ENCODE measurements at regions not wholly inside any gene's neighbourhood (a gene's known extent, or its start where the extent isn't known, plus 50 kb on each side); places are given as distances from the start of the nearest gene placed in this dataset.
A peak's percentile ranks its signal among the peaks of the same experiment; 100 is the strongest.

DNA sequence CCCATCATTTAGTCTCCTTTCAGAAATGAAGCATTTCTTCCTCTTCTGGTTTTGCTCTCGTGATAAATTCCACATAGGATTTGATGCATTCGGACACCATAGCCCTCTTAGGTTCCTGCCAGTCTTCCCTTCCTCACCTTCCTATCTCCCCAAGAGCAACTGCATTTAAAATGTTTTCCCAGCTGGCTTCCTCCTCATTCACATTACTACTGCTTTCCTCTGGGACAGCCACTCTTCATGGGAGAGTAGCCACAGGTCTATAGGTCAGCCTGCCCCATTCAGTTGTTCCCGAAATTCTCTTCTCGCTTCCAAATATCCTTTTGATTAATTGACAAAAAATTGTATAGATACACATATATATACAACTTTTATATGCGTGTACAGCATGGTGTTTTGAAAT lies 214.2 kb upstream of the PDE10A start:
- no peak for TF ChIP-seq NFE2L2 (IDR thresholded peaks at IDR 0.05; ENCODE audit: low read depth, low read length)
- TF ChIP-seq, protein P1, sequence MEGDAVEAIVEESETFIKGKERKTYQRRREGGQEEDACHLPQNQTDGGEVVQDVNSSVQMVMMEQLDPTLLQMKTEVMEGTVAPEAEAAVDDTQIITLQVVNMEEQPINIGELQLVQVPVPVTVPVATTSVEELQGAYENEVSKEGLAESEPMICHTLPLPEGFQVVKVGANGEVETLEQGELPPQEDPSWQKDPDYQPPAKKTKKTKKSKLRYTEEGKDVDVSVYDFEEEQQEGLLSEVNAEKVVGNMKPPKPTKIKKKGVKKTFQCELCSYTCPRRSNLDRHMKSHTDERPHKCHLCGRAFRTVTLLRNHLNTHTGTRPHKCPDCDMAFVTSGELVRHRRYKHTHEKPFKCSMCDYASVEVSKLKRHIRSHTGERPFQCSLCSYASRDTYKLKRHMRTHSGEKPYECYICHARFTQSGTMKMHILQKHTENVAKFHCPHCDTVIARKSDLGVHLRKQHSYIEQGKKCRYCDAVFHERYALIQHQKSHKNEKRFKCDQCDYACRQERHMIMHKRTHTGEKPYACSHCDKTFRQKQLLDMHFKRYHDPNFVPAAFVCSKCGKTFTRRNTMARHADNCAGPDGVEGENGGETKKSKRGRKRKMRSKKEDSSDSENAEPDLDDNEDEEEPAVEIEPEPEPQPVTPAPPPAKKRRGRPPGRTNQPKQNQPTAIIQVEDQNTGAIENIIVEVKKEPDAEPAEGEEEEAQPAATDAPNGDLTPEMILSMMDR (conservative IDR thresholded peaks at IDR 0.05; ENCODE audit: low read depth, low read length) = no peak
- no peak for TF ChIP-seq MXI1 (IDR thresholded peaks at IDR 0.05; ENCODE audit: borderline replicate concordance, low read depth, low read length)
- TF ChIP-seq MAZ (IDR thresholded peaks at IDR 0.05; ENCODE audit: borderline replicate concordance, low read depth, low read length) = no peak
- no peak for TF ChIP-seq POLR2A (IDR thresholded peaks at IDR 0.05; ENCODE audit: low read depth, low read length)
- no peak for TF ChIP-seq CEBPB (IDR thresholded peaks at IDR 0.05; ENCODE audit: low read depth, low read length)
- TF ChIP-seq MAFK (IDR thresholded peaks at IDR 0.05; ENCODE audit: low read depth, low read length) = no peak
- TF ChIP-seq RCOR1 (IDR thresholded peaks at IDR 0.05; ENCODE audit: insufficient replicate concordance, low read length) = no peak
- no peak for TF ChIP-seq RAD21 (IDR thresholded peaks at IDR 0.05; ENCODE audit: low read length)
- TF ChIP-seq, protein P2, sequence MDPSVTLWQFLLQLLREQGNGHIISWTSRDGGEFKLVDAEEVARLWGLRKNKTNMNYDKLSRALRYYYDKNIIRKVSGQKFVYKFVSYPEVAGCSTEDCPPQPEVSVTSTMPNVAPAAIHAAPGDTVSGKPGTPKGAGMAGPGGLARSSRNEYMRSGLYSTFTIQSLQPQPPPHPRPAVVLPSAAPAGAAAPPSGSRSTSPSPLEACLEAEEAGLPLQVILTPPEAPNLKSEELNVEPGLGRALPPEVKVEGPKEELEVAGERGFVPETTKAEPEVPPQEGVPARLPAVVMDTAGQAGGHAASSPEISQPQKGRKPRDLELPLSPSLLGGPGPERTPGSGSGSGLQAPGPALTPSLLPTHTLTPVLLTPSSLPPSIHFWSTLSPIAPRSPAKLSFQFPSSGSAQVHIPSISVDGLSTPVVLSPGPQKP (IDR thresholded peaks at IDR 0.05; ENCODE audit: borderline replicate concordance, low read depth, low read length) = no peak
- no peak for TF ChIP-seq RFX5 (IDR thresholded peaks at IDR 0.05; ENCODE audit: low read depth, low read length)
- TF ChIP-seq BHLHE40 (IDR thresholded peaks at IDR 0.05; ENCODE audit: low read depth, low read length) = no peak
- ATAC-seq (ENCODE audit: low read depth) (no peak), DNase-seq (no peak)
- peak overlapping the region; percentile 25; the same call in 1 of the 2 replicates for H3K9ac ChIP-seq (ENCODE audit: low read depth, low read length)
- dilution Hi-C loops (cut with HindIII; ENCODE audit: low sequenced_read_pairs, unreplicated experiment) (loop anchor here (25.0 kb wide), 1 partner anchor 210 kb away; no protein-coding TSS in a partner anchor), intact Hi-C loops (cut with micrococcal nuclease) (no loop called here), in situ Hi-C loops (cut with MboI; ENCODE audit: low sequenced_read_pairs) (no loop called here)
- H3K36me3 ChIP-seq (ENCODE audit: control insufficient read depth, insufficient read depth, low read length) = peaks cover 3% of the 10 kb centered on the region
- no peak overlapping the region for H2AK5ac ChIP-seq (ENCODE audit: low read depth, low read length)
- H3K9me1 ChIP-seq (ENCODE audit: insufficient read depth, low read length) = no peaks in the 10 kb centered on the region
- peak overlapping the region; percentile 28 for H2BK5ac ChIP-seq (ENCODE audit: low read depth, low read length, poor library complexity, severe bottlenecking)
- no peak overlapping the region for H3K56ac ChIP-seq (ENCODE audit: extremely low read depth, insufficient read depth, low read length)
- H3K4ac ChIP-seq (ENCODE audit: low read depth, low read length) = no peak overlapping the region
- H3K27ac ChIP-seq (ENCODE audit: insufficient read depth, low read length) = peak overlapping the region; percentile 46; the same call in 1 of the 2 replicates
- no peak overlapping the region for H2BK120ac ChIP-seq (ENCODE audit: low read depth, low read length)
- peaks cover 8% of the 10 kb centered on the region for H3K4me1 ChIP-seq (ENCODE audit: control insufficient read depth, insufficient read depth, low read length)
- 0 out of 2 replicates have a peak, but pooled peaks cover 2% of the 10 kb centered on the region for H3K9me3 ChIP-seq (ENCODE audit: control insufficient read depth, insufficient read depth, low read length)
- H3K4me2 ChIP-seq (ENCODE audit: low read depth, low read length) = peak overlapping the region; percentile 68
- H3K79me1 ChIP-seq (ENCODE audit: low read depth in 1 of 2, low read length in 2 of 2) = 0 out of 4 replicates have a peak, but pooled peaks cover 0 to 2% of the 10 kb centered on the region in 2 experiments
- WGBS, 2 experiments (ENCODE audit: extremely low coverage in 2 of 2, insufficient read length in 1 of 2) = no CpG with 5 or more reads among the region's 5 CpGs
- H4K20me1 ChIP-seq (ENCODE audit: insufficient read depth, low read length) = no peaks in the 10 kb centered on the region
- ChIA-PET POLR2A (ENCODE audit: unreplicated experiment) (no interaction called here), CTCF (interaction anchor here (1.2 kb wide), 1 partner anchor 13 kb away, joined by 3 read pairs; no protein-coding TSS in a partner anchor)
- no peak overlapping the region for H2AFZ ChIP-seq (replicated peaks; ENCODE audit: low read length, poor library complexity)
- H4K8ac ChIP-seq (ENCODE audit: low read depth in 2 of 2, low read length in 2 of 2) = no peak overlapping the region
- H3K4me3 ChIP-seq (ENCODE audit: insufficient read depth, low read depth, low read length) = no peak overlapping the region
- no peak overlapping the region for H3K14ac ChIP-seq (replicated peaks; ENCODE audit: low read depth, low read length)
- H2BK15ac ChIP-seq (ENCODE audit: low read depth, low read length) = no peak overlapping the region
- no peak overlapping the region for H3K23ac ChIP-seq (ENCODE audit: low read depth, low read length)
- no peak overlapping the region for H2BK20ac ChIP-seq (ENCODE audit: low read depth, low read length)
- peak overlapping the region; percentile 63 for H3K18ac ChIP-seq (ENCODE audit: low read depth, low read length)
- H4K5ac ChIP-seq (ENCODE audit: low read depth, low read length) = no peak overlapping the region
- no peak overlapping the region for H2AK9ac ChIP-seq (replicated peaks; ENCODE audit: low read depth, low read length, poor library complexity)
- H3K27me3 ChIP-seq (ENCODE audit: control insufficient read depth, insufficient read depth, low read length) = no peaks in the 10 kb centered on the region; the same call in 1 of the 2 replicates
- no peak overlapping the region for H4K91ac ChIP-seq (ENCODE audit: insufficient read depth, low read depth, low read length)
- no TSS peak for BruUV-seq (replicated peaks)
